Colonic mucosa (tissue), 4 donors: ENCODE measurements at regions not wholly inside any gene's neighbourhood (a gene's known extent, or its start where the extent isn't known, plus 50 kb on each side); places are given as distances from the start of the nearest gene placed in this dataset.

Experiments
- DNase-seq: peaks from one replicate; pipeline ENCODE4 v3.0.0-alpha.2; 2020
- H3K27ac ChIP-seq: fragments of 200-600 bp; one replicate; pipeline ENCODE4 v1.8.0; 2021
- H3K27me3 ChIP-seq: fragments of 200-600 bp; one replicate; pipeline ENCODE4 v1.8.0; 2021
- H3K36me3 ChIP-seq: fragments of 200-600 bp; one replicate; pipeline ENCODE4 v1.8.0; 2021
- H3K4me1 ChIP-seq: fragments of 200-600 bp; one replicate; pipeline ENCODE4 v1.8.0; 2021; ENCODE audit warnings: mild to moderate bottlenecking
- H3K4me3 ChIP-seq: fragments of 200-600 bp; one replicate; pipeline ENCODE4 v1.8.0; 2021
- H3K9ac ChIP-seq, 2 donors: one replicate each; pipeline ENCODE4 v1.7.0; 2013; ENCODE audit warnings: control low read depth in 2 of 2, low read depth in 2 of 2, low read length in 2 of 2
- H3K9me3 ChIP-seq: fragments of 200-600 bp; one replicate; pipeline ENCODE4 v1.8.0; 2021
- intact Hi-C: fragments of 100-400 bp; cut with DNase I; formaldehyde crosslinking; loops from one replicate; pipeline ENCODE4 v1.14.1; 2022
- TF ChIP-seq, protein P1 (sequence below): fragments of 200-600 bp; IDR thresholded peaks from one replicate; pipeline ENCODE4 v1.8.0; 2022; ENCODE audit warnings: antibody characterized with exemption, mild to moderate bottlenecking
- donor health status: healthy.
- donor health status: DM: no; HTN: no; CAD: no.
- donor health status: DM: no; HTN: no; CAD: no.

DNA sequence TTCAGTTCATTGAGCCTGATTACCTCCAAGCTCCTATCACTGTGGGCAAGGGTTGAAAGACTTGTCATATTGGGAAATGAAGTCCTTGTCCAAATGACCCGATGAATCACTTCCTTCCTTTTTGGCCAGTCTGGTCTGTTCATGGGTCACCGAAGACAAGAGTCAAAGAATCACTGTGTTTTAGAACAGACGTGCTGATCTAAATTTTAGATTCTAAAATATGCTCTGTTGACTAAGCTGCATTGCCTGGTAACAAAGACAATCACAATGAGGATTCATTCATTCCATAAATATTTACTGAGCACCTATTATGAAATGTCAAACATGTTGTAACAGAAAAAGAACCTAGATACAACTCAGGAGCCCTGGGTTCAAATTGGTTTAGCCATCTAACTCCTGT is 99.4 kb upstream of the RND3 start:
- TF ChIP-seq, protein P1, sequence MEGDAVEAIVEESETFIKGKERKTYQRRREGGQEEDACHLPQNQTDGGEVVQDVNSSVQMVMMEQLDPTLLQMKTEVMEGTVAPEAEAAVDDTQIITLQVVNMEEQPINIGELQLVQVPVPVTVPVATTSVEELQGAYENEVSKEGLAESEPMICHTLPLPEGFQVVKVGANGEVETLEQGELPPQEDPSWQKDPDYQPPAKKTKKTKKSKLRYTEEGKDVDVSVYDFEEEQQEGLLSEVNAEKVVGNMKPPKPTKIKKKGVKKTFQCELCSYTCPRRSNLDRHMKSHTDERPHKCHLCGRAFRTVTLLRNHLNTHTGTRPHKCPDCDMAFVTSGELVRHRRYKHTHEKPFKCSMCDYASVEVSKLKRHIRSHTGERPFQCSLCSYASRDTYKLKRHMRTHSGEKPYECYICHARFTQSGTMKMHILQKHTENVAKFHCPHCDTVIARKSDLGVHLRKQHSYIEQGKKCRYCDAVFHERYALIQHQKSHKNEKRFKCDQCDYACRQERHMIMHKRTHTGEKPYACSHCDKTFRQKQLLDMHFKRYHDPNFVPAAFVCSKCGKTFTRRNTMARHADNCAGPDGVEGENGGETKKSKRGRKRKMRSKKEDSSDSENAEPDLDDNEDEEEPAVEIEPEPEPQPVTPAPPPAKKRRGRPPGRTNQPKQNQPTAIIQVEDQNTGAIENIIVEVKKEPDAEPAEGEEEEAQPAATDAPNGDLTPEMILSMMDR, result no peak
- H3K4me1 ChIP-seq, result no peaks in the 10 kb centered on the region
- no peaks in the 10 kb centered on the region for H3K9me3 ChIP-seq
- no peak overlapping the region for H3K27ac ChIP-seq
- H3K36me3 ChIP-seq, result no peaks in the 10 kb centered on the region
- H3K9ac ChIP-seq, result no peak overlapping the region
- H3K27me3 ChIP-seq, result no peaks in the 10 kb centered on the region
- no peak for DNase-seq
- intact Hi-C loops, result no loop called here
- H3K4me3 ChIP-seq, result no peak overlapping the region

DNA sequence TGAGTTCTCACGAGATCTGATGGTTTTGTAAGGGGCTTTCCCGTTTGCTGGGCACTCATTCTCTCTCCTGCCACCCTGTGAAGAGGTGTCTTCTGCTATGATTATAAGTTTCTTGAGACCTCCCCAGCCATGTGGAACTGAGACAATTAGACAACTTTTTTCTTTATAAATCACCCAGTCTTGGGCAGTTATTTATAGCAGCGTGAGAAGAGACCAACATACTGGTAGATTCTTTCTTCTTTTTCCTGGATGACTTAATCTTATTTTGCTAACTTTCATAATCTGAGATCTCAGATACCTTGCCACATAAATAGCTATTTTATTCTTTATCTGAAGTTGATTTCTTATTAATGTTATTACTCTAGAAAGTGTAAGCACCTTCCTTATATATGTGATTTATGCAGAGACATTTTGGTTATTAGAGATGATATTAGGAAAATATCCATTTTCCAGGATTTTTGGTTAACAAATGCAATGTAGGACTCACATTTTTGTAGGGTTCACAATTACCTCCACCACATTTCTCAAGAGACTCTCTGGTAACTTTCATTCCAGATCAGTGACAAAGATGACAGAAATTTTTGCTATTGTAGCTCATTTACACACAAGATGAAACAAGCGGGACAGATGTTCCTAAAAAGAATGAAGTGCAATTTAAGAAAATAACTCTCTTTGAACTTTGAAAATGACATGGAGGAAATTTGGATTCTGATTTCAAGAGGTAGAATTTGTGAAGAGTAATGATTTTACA is 97.9 kb upstream of the RND3 start:
- no peak overlapping the region for H3K27ac ChIP-seq
- H3K4me3 ChIP-seq, result no peak overlapping the region
- H3K36me3 ChIP-seq, result no peaks in the 10 kb centered on the region
- DNase-seq, result no peak
- intact Hi-C loops, result no loop called here
- no peak overlapping the region for H3K9ac ChIP-seq
- no peaks in the 10 kb centered on the region for H3K9me3 ChIP-seq
- no peaks in the 10 kb centered on the region for H3K4me1 ChIP-seq
- TF ChIP-seq, protein P1, result no peak
- H3K27me3 ChIP-seq, result no peaks in the 10 kb centered on the region

DNA sequence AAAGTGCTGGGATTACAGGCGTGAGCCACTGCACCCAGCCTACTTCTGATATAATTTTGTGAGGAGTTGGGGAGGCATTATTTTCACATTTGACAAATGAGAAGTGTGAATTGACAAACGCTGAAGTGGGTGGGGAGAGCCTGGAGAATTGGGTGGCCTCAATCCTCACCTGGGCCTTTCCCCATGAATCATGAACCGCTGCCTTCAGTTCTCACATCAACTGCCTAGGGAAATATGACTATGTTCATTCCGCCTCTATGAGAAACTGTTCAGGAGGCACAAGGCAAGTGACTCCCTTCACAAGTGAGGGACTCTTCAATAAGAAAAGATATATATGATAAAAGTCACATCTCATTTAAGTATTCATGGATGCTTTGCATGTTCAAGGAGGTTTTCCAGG is 96.6 kb upstream of the RND3 start:
- Histone ChIP-seq H3K36me3 (no peaks in the 10 kb centered on the region), H3K27ac (no peak overlapping the region), H3K27me3 (no peaks in the 10 kb centered on the region), H3K4me3 (no peak overlapping the region), H3K9ac (no peak overlapping the region), H3K4me1 (no peaks in the 10 kb centered on the region), H3K9me3 (no peaks in the 10 kb centered on the region)
- DNase-seq, result no peak
- TF ChIP-seq, protein P1, result no peak
- intact Hi-C loops, result no loop called here

DNA sequence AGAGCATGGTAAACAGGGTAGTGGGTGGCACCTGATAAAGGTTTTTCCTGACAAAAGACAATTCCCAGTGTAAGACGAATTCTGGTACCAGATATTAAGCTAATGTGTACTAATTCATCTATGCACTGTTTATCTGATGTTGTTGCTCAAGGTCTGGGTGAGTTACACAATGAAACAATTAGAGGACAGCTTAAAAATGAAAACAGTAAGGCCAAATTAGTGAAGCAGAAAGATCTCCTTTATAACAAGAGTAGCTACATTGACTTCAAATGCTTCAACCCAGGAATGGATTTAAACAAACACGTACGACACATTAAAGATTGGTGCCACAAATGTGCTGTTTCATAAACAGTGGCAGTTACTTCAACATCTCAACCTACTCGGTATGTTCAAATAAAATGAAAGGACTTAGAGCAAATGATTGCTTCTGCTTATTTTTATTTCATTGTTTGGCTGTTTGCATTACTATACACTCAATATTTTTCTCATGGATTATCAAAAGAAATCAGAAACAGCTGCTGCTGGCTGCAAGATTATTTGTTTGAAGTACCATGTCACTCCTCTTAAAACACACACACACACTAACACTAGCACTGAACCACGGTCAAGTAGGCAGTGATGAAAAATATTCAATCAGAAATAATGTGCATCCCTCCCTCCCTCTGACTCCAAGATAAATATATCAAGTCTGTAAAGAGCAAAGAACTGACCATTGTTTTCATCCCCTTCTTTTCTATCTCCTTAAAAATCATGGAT is 94.4 kb upstream of the RND3 start:
- TF ChIP-seq, protein P1, result no peak
- H3K27me3 ChIP-seq, result no peaks in the 10 kb centered on the region
- intact Hi-C loops, result no loop called here
- no peak overlapping the region for H3K27ac ChIP-seq
- no peak overlapping the region for H3K4me3 ChIP-seq
- no peaks in the 10 kb centered on the region for H3K4me1 ChIP-seq
- peaks cover 5% of the 10 kb centered on the region for H3K9me3 ChIP-seq
- no peak for DNase-seq
- H3K36me3 ChIP-seq, result no peaks in the 10 kb centered on the region
- no peak overlapping the region for H3K9ac ChIP-seq

DNA sequence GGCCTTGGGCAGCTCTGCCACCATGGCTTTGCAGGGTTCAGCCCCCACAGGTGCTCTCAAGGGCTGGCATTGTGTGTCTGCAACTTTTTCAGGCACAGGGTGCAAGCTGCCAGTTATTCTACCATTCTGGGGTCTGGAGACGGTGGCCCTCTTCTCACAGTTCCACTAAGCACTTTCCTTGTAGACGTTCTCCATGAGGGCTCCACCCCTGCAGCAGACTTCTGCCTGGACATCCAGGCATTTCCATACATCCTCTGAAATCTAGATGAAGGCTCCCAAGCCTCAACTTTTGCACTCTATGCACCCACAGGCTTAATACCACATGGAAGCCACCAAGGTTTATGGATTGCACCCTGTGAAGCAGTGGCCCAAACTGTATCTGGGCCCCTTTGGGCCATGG is 91.0 kb upstream of the RND3 start:
- H3K4me3 ChIP-seq, result no peak overlapping the region
- intact Hi-C loops, result no loop called here
- TF ChIP-seq, protein P1, result no peak
- H3K9ac ChIP-seq, result no peak overlapping the region
- no peak for DNase-seq
- no peak overlapping the region for H3K27ac ChIP-seq
- no peaks in the 10 kb centered on the region for H3K27me3 ChIP-seq
- peaks cover 5% of the 10 kb centered on the region for H3K9me3 ChIP-seq
- no peaks in the 10 kb centered on the region for H3K36me3 ChIP-seq
- no peaks in the 10 kb centered on the region for H3K4me1 ChIP-seq
